T-helper 17 cell (primary cell): ENCODE measurements at regions not wholly inside any gene's neighbourhood (a gene's known extent, or its start where the extent isn't known, plus 50 kb on each side); places are given as distances from the start of the nearest gene placed in this dataset.

Experiments
- ATAC-seq: fragments of 150-1000 bp; cut with Tn5 transposase; 2 replicates; pipeline ENCODE4 v1.10.0; 2021; ENCODE audit warnings: mild to moderate bottlenecking, moderate library complexity
- DNase-seq, 3 donors: peaks; one replicate each; pipeline versions ENCODE4 v3.0.0 to v3.0.0-alpha.2; 2020 to 2021
- H3K9me3 ChIP-seq: one replicate; pipeline ENCODE4 v1.7.0; 2013; ENCODE audit warnings: low read length, mild to moderate bottlenecking; ENCODE audit not compliant: control insufficient read depth, poor library complexity, severe bottlenecking
- H3K27ac Mint-ChIP-seq: one replicate; pipeline ENCODE4 v1.8.0; 2022; ENCODE audit warnings: mild to moderate bottlenecking, moderate library complexity, mixed read lengths
- H3K27me3 Mint-ChIP-seq: one replicate; pipeline ENCODE4 v1.8.0; 2022; ENCODE audit warnings: mixed read lengths
- H3K36me3 Mint-ChIP-seq: one replicate; pipeline ENCODE4 v1.8.0; 2022; ENCODE audit warnings: low read depth, mixed read lengths
- H3K4me1 Mint-ChIP-seq: one replicate; pipeline ENCODE4 v1.8.0; 2022; ENCODE audit warnings: mild to moderate bottlenecking, mixed read lengths
- H3K4me3 Mint-ChIP-seq: one replicate; pipeline ENCODE4 v1.8.0; 2022; ENCODE audit warnings: mild to moderate bottlenecking, moderate library complexity, mixed read lengths

GRCh38 chr20:51162015-51162414, 139.1 kb upstream of the KCNG1 start:
- Mint-ChIP-seq H3K27ac (no peak overlapping the region), H3K27me3 (peaks cover 54% of the 10 kb centered on the region), H3K36me3 (no peaks in the 10 kb centered on the region), H3K4me3 (no peak overlapping the region), H3K4me1 (no peaks in the 10 kb centered on the region)
- DNase-seq = no peak
- no peak for ATAC-seq
- H3K9me3 ChIP-seq = no peaks in the 10 kb centered on the region

- Mint-ChIP-seq H3K27ac (no peak overlapping the region), H3K36me3 (no peaks in the 10 kb centered on the region), H3K4me1 (peaks cover 3% of the 10 kb centered on the region), H3K27me3 (peaks cover 58% of the 10 kb centered on the region), H3K4me3 (no peak overlapping the region)
- H3K9me3 ChIP-seq = no peaks in the 10 kb centered on the region
- ATAC-seq (no peak), DNase-seq (no peak)
Measured at GRCh38 chr20:51160821-51161220, 137.9 kb upstream of the KCNG1 start.

DNA sequence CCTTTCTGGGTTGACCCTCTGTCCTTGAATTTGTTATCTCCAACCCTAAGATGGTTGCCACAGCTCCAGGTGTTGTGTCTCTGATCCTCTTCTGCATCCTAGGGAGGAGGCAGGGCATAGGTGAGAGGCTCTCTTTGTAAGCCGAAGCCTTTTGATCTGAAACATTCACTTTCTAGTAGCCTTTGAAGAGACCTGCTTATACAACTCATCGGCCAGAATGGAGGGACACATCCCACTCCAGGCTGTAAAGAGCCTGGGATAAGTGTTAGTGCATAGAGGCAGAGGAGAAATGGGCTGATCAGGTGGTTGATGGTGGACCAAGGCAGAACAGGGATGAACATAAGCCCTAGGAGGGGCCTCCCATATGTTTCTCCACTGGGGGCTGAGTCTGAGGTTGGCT, 137.1 kb upstream of the KCNG1 start:
- ATAC-seq (no peak), DNase-seq (no peak)
- H3K27me3 Mint-ChIP-seq = peaks cover 66% of the 10 kb centered on the region
- no peak overlapping the region for H3K27ac Mint-ChIP-seq
- no peaks in the 10 kb centered on the region for H3K36me3 Mint-ChIP-seq
- no peaks in the 10 kb centered on the region for H3K9me3 ChIP-seq
- no peak overlapping the region for H3K4me3 Mint-ChIP-seq
- peaks cover 3% of the 10 kb centered on the region for H3K4me1 Mint-ChIP-seq

- no peak overlapping the region for H3K4me3 Mint-ChIP-seq
- ATAC-seq = no peak
- H3K27ac Mint-ChIP-seq = no peak overlapping the region
- peaks cover 67% of the 10 kb centered on the region for H3K27me3 Mint-ChIP-seq
- no peaks in the 10 kb centered on the region for H3K9me3 ChIP-seq
- H3K4me1 Mint-ChIP-seq = peaks cover 3% of the 10 kb centered on the region
- H3K36me3 Mint-ChIP-seq = no peaks in the 10 kb centered on the region
- DNase-seq = no peak
Measured at GRCh38 chr20:51159303-51159702, 136.4 kb upstream of the KCNG1 start.

DNA sequence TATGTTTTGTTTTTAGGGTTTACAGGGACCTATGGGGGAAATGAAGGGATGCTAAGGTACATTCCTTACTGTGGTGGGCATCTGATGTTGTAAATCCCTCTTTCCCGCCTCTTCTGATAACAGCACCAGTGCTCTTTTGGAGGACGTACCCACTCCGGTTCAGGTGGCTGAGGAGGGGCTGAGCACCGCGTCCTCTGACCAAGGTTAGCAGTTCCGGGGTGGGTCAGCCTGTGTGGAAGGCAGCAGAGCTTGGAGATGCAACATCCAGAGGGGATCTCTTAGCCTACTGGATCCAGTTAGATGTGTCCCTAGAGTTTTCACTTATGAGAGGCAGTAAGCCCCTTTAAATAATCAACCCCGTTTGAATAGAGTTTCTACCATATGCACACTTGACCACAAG, 135.3 kb upstream of the KCNG1 start:
- DNase-seq (no peak), ATAC-seq (no peak)
- peaks cover 71% of the 10 kb centered on the region for H3K27me3 Mint-ChIP-seq
- no peak overlapping the region for H3K4me3 Mint-ChIP-seq
- H3K27ac Mint-ChIP-seq = no peak overlapping the region
- peaks cover 3% of the 10 kb centered on the region for H3K36me3 Mint-ChIP-seq
- H3K9me3 ChIP-seq = no peaks in the 10 kb centered on the region
- H3K4me1 Mint-ChIP-seq = peaks cover 3% of the 10 kb centered on the region

DNA sequence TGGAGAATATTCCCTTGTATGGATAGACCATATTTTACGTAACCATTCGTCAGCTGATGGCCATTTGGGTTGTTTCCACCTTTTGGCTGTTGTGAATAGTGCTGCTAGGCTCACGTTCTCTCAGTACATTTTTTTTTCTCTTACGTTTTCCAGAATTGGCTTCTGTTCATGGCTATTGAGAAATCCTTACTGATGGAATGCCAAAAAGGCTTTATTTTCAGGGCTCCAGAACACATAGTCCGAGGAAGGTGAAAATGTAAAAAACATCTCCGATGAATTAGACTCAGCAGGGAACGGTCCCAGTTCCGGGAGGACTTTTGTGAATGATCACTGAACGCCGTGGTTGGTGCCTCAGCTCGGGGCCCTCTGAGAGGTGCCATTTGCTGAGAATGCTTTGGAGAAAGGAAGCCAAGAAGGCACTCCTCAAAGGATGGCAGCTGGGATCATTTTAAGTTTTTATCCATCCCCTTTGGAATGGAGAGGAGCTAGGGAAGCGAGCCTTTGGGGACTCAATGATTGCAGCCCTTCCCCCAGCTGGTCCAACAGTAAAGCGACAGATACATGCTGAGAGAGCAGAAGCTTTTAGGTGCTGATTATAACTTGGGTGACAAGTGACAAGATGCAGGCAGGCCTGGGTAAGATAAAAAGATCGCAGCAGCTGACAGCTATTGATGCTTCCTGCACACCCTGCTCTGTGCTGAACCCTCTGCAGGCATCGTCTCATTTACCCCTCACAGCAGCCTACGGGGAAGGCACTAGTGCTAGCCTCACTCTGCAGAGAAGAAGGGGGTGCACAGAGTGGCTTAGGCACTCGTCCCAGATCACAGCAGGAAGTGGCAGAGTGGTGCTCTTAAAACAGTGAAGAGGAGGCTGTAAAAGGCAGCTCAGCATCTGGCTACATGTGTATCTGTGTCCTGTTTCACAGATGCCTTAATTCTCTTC, 133.4 kb upstream of the KCNG1 start:
- DNase-seq (no peak), ATAC-seq (no peak)
- Mint-ChIP-seq H3K27me3 (peaks cover 61% of the 10 kb centered on the region), H3K27ac (no peak overlapping the region), H3K4me3 (no peak overlapping the region), H3K4me1 (peaks cover 3% of the 10 kb centered on the region), H3K36me3 (peaks cover 3% of the 10 kb centered on the region)
- H3K9me3 ChIP-seq = no peaks in the 10 kb centered on the region

DNA sequence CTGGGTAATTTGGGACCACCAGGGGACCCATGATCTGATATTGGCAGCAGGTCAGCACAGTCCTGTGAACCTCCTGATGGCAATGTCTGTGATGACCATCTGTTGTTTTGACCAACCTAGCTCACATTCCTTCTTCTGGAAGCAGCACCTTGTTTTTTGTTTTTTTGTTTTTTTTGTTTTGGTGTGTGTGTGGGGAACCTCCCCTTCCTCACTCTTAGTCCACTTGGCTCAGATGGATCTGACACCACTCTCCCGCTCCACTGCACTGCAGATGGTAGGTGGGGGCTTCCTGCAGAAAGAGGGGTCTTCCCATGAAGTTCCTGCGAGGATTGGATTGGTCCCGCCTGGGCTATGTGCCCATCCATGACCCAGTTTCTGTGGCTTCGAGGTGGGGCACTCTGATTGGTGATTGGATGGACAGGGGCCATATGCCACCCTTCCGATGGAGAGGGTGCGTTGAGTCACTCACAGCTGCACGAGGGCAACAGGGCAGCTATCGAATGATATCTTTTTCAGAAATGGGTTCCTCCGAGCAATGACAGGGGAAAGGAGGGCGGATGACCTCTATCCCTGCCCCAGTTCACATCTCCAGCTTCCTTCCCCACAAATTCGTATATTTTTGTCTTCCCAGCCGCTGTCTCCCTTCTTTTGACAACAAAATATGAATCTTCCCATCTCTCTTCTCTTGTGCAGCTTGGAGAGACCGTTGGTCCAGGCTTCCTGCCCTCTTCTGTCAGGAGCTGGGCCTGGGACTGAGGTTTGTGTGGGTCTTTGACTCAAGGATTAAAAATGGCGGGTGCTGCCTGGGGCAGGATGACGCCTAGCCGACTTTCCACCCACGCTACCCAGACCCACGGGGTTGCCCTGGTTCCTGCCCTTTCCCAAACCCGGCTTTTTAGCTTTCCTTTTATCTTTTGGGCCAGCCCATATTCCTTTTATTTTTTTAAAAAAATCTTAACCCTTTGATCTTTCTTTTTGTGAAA, 132.1 kb upstream of the KCNG1 start:
- Mint-ChIP-seq H3K36me3 (peaks cover 3% of the 10 kb centered on the region), H3K27me3 (peaks cover 54% of the 10 kb centered on the region), H3K4me3 (no peak overlapping the region), H3K4me1 (peaks cover 3% of the 10 kb centered on the region), H3K27ac (no peak overlapping the region)
- ATAC-seq = no peak
- DNase-seq = no peak
- no peaks in the 10 kb centered on the region for H3K9me3 ChIP-seq

GRCh38 chr20:51153867-51154707, 131.2 kb upstream of the KCNG1 start:
- H3K36me3 Mint-ChIP-seq = peaks cover 3% of the 10 kb centered on the region
- DNase-seq (no peak), ATAC-seq (no peak)
- peaks cover 52% of the 10 kb centered on the region for H3K27me3 Mint-ChIP-seq
- no peak overlapping the region for H3K27ac Mint-ChIP-seq
- no peaks in the 10 kb centered on the region for H3K9me3 ChIP-seq
- H3K4me1 Mint-ChIP-seq = peaks cover 3% of the 10 kb centered on the region
- no peak overlapping the region for H3K4me3 Mint-ChIP-seq

DNA sequence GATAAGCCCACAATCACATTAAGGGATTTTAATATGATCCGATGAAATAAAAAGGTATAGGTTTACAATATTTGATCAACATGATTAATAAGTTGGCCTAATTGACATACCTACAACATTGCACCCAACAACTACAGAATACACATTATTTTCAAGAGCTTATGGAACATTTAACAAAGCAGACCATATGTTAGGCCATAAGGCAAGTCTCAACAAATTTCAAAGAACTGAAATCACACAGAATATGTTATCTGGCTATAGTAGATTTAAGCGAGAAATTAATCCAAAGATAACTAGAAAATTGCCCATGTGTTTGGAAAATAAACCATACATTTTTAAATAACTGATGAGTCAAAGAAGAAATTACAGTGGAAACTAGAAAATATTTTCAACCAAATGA, 126.0 kb upstream of the KCNG1 start:
- Mint-ChIP-seq H3K27me3 (peaks cover 39% of the 10 kb centered on the region), H3K4me1 (no peaks in the 10 kb centered on the region), H3K36me3 (peaks cover 3% of the 10 kb centered on the region), H3K4me3 (no peak overlapping the region), H3K27ac (no peak overlapping the region)
- no peaks in the 10 kb centered on the region for H3K9me3 ChIP-seq
- ATAC-seq = no peak
- DNase-seq = no peak

DNA sequence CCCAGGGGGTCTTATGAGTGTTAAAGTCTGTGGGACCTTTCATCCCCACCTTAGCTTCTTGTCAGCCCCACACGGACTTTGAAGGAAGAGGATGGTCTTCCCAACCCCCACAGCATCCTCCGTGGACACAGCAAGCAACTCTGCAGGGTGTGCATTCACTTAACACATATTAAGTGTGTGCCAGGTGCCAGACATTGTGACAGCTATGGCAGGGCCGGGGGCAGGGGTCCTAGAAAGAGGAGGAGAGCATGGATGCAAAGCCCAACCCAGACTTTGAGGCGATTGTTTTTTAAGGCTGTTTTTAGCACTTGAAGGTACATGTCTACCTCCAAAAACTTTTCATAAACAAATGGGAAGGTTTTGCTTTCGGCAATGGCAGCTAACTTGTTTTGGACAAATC, 121.6 kb upstream of the KCNG1 start:
- Mint-ChIP-seq H3K27me3 (peaks cover 65% of the 10 kb centered on the region), H3K4me1 (no peaks in the 10 kb centered on the region), H3K4me3 (no peak overlapping the region), H3K27ac (no peak overlapping the region), H3K36me3 (peaks cover 2% of the 10 kb centered on the region)
- H3K9me3 ChIP-seq = no peaks in the 10 kb centered on the region
- DNase-seq = no peak
- ATAC-seq = no peak

- Mint-ChIP-seq H3K4me3 (no peak overlapping the region), H3K27ac (no peak overlapping the region), H3K36me3 (peaks cover 3% of the 10 kb centered on the region), H3K4me1 (no peaks in the 10 kb centered on the region), H3K27me3 (peaks cover 68% of the 10 kb centered on the region)
- DNase-seq (no peak), ATAC-seq (no peak)
- H3K9me3 ChIP-seq = no peaks in the 10 kb centered on the region
Measured at GRCh38 chr20:51143652-51144051, 120.7 kb upstream of the KCNG1 start.

DNA sequence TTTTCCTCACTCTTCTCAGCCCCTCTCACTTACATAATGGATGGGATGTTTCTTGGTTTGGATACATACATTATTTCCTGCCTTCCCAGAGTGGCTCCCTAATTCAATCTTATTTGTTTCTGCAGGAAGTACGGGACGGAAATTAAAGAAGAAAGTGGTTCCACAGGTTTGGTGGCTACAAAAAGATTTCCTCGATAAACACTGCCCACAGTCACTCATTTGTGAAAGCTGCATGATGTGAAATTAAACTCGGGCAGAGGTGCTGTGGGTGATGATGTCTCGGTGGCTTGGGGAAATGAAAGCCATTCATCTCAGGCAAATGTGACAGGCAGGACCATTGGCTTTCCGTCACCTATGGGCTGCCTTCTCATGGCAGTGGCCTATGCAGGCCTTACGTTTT, 119.5 kb upstream of the KCNG1 start:
- ATAC-seq = no peak
- Mint-ChIP-seq H3K27me3 (peaks cover 60% of the 10 kb centered on the region), H3K4me1 (no peaks in the 10 kb centered on the region), H3K27ac (no peak overlapping the region), H3K4me3 (no peak overlapping the region), H3K36me3 (peaks cover 4% of the 10 kb centered on the region)
- no peaks in the 10 kb centered on the region for H3K9me3 ChIP-seq
- no peak for DNase-seq

DNA sequence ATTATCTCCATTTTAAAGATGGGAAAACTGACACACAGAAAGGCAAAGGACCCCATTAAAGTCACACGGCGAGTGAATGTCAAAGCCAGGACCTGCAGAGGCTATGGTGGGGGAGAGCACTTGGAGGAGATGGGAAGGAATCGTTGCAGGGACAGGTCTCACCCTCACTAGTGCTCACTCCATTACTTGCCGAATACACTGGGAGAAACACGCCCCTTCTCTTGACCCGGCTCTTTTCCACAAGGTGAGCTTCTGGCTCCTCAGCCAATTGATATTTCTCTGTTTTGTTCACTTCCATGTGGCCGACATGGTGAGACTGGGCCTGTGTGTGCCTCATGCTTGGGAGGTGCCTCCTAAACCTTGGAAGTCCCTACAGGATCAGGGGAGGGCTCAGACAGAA, 117.8 kb upstream of the KCNG1 start:
- Mint-ChIP-seq H3K36me3 (peaks cover 4% of the 10 kb centered on the region), H3K27me3 (peaks cover 58% of the 10 kb centered on the region), H3K27ac (no peak overlapping the region), H3K4me3 (no peak overlapping the region), H3K4me1 (no peaks in the 10 kb centered on the region)
- H3K9me3 ChIP-seq = no peaks in the 10 kb centered on the region
- DNase-seq (no peak), ATAC-seq (no peak)
